ENCODE measurements at regions not wholly inside any gene's neighbourhood (a gene's known extent, or its start where the extent isn't known, plus 50 kb on each side); places are given as distances from the start of the nearest gene placed in this dataset.
A peak's percentile ranks its signal among the peaks of the same experiment; 100 is the strongest.

GRCh38 chr17:63290351-63290750 is 155.8 kb downstream of the CYB561 start (continued):
- TF ChIP-seq CTCF (conservative IDR thresholded peaks at IDR 0.05; ENCODE audit: low read depth in 2 of 2) (no peak), ZNF114 (CRISPR knock-in tag; IDR thresholded peaks at IDR 0.05) (no peak)

GRCh38 chr17:63290784-63291183 is 155.3 kb downstream of the CYB561 start:
- TF ChIP-seq NANOG (IDR thresholded peaks at IDR 0.05; ENCODE audit: borderline replicate concordance) (peak; percentile 68), ZNF462 (CRISPR knock-in tag; IDR thresholded peaks at IDR 0.05) (no peak), CREB1 (CRISPR knock-in tag; IDR thresholded peaks at IDR 0.05; ENCODE audit: low read depth) (no peak)
- Histone ChIP-seq H3K4me2 (peak overlapping the region; percentile 60), H3K4me3 (peak overlapping the region; percentile 18), H2AFZ (no peak overlapping the region), H3F3A (replicated peaks; ENCODE audit: low read depth) (no peaks in the 10 kb centered on the region), H3K27ac (ENCODE audit: low read depth) (no peak overlapping the region), H4K20me1 (replicated peaks; ENCODE audit: insufficient read depth) (no peaks in the 10 kb centered on the region), H3K36me3 (ENCODE audit: insufficient read depth) (no peaks in the 10 kb centered on the region), H3K9me2 (ENCODE audit: insufficient read depth) (0 out of 2 replicates have a peak, but pooled peaks cover 5% of the 10 kb centered on the region), H3K27me3 (ENCODE audit: insufficient read depth) (no peaks in the 10 kb centered on the region), H3K79me2 (replicated peaks; ENCODE audit: insufficient read depth) (no peaks in the 10 kb centered on the region), H3K4me1 (ENCODE audit: insufficient read depth) (peaks cover 38% of the 10 kb centered on the region)
- H3K27me3 Mint-ChIP-seq (ENCODE audit: insufficient read depth, low read depth, poor library complexity), result no peaks in the 10 kb centered on the region
- H3K9me3 Mint-ChIP-seq, result peaks cover 16% of the 10 kb centered on the region; the same call in 2 of the 3 replicates
- peak overlapping the region; percentile 16; the same call in 1 of the 3 replicates for H3K4me3 Mint-ChIP-seq
- DNase-seq (ENCODE audit: low spot score) (no peak), ATAC-seq (no peak)
- 0 out of 2 replicates have a peak overlapping the region, but pooled peaks have one; percentile 5 for H3K27ac Mint-ChIP-seq
- H3K36me3 Mint-ChIP-seq (ENCODE audit: low read depth), result peaks cover 12% of the 10 kb centered on the region; the same call in 2 of the 3 replicates
- H3K4me1 Mint-ChIP-seq, result peaks cover 30% of the 10 kb centered on the region
